ENCODE measurements at regions not wholly inside any gene's neighbourhood (a gene's known extent, or its start where the extent isn't known, plus 50 kb on each side); places are given as distances from the start of the nearest gene placed in this dataset.

GRCh38 chr2:226174390-226174789, 625.2 kb downstream of the IRS1 start:
- no peak overlapping the region for H3K9ac ChIP-seq (ENCODE audit: low read depth, low read length)
- H2AFZ ChIP-seq (ENCODE audit: low read depth, low read length) = no peak overlapping the region
- DNase-seq (no peak), ATAC-seq (ENCODE audit: insufficient read depth, low read depth) (no peak)
- no peaks in the 10 kb centered on the region for H3K9me3 ChIP-seq (ENCODE audit: insufficient read depth, low read length, severe bottlenecking)
- no peaks in the 10 kb centered on the region for H3K27me3 ChIP-seq (ENCODE audit: insufficient read depth, low read length, poor library complexity)
- H3K4me2 ChIP-seq (ENCODE audit: insufficient read depth, low read length) = no peak overlapping the region
- H3K79me2 ChIP-seq (ENCODE audit: insufficient read depth, low read length) = no peaks in the 10 kb centered on the region
- H3K4me3 ChIP-seq (ENCODE audit: low read depth in 1 of 2, low read length in 2 of 2) = no peak overlapping the region
- TF ChIP-seq CTCF (IDR thresholded peaks at IDR 0.05; ENCODE audit: borderline replicate concordance, extremely low read depth, low read length, poor library complexity, severe bottlenecking) (no peak), EZH2 (IDR thresholded peaks at IDR 0.05; ENCODE audit: borderline replicate concordance, low read depth, low read length, severe bottlenecking) (no peak)
- no peaks in the 10 kb centered on the region for H3K4me1 ChIP-seq (ENCODE audit: insufficient read depth, low read length)
- H3K36me3 ChIP-seq (ENCODE audit: insufficient read depth, low read length) = no peaks in the 10 kb centered on the region
- no peak overlapping the region for H3K27ac ChIP-seq (ENCODE audit: low read length)
- H4K20me1 ChIP-seq (ENCODE audit: insufficient read depth, low read length) = no peaks in the 10 kb centered on the region

- Histone ChIP-seq H3K36me3 (ENCODE audit: insufficient read depth, low read length) (no peaks in the 10 kb centered on the region), H3K79me2 (ENCODE audit: insufficient read depth, low read length) (no peaks in the 10 kb centered on the region), H3K27ac (ENCODE audit: low read length) (no peak overlapping the region), H2AFZ (ENCODE audit: low read depth, low read length) (no peak overlapping the region), H4K20me1 (ENCODE audit: insufficient read depth, low read length) (no peaks in the 10 kb centered on the region), H3K27me3 (ENCODE audit: insufficient read depth, low read length, poor library complexity) (no peaks in the 10 kb centered on the region), H3K4me2 (ENCODE audit: insufficient read depth, low read length) (no peak overlapping the region), H3K9ac (ENCODE audit: low read depth, low read length) (no peak overlapping the region), H3K9me3 (ENCODE audit: insufficient read depth, low read length, severe bottlenecking) (no peaks in the 10 kb centered on the region), H3K4me1 (ENCODE audit: insufficient read depth, low read length) (no peaks in the 10 kb centered on the region), H3K4me3 (ENCODE audit: low read depth in 1 of 2, low read length in 2 of 2) (no peak overlapping the region)
- DNase-seq (no peak), ATAC-seq (ENCODE audit: insufficient read depth, low read depth) (no peak)
- TF ChIP-seq EZH2 (IDR thresholded peaks at IDR 0.05; ENCODE audit: borderline replicate concordance, low read depth, low read length, severe bottlenecking) (no peak), CTCF (IDR thresholded peaks at IDR 0.05; ENCODE audit: borderline replicate concordance, extremely low read depth, low read length, poor library complexity, severe bottlenecking) (no peak)
Observed at GRCh38 chr2:226172939-226173338, 626.7 kb downstream of the IRS1 start.

GRCh38 chr2:226172309-226172708, 627.3 kb downstream of the IRS1 start:
- DNase-seq (no peak), ATAC-seq (ENCODE audit: insufficient read depth, low read depth) (no peak)
- Histone ChIP-seq H3K27ac (ENCODE audit: low read length) (no peak overlapping the region), H3K4me1 (ENCODE audit: insufficient read depth, low read length) (no peaks in the 10 kb centered on the region), H3K4me2 (ENCODE audit: insufficient read depth, low read length) (no peak overlapping the region), H3K79me2 (ENCODE audit: insufficient read depth, low read length) (no peaks in the 10 kb centered on the region), H3K9me3 (ENCODE audit: insufficient read depth, low read length, severe bottlenecking) (no peaks in the 10 kb centered on the region), H2AFZ (ENCODE audit: low read depth, low read length) (no peak overlapping the region), H3K27me3 (ENCODE audit: insufficient read depth, low read length, poor library complexity) (no peaks in the 10 kb centered on the region), H3K4me3 (ENCODE audit: low read depth in 1 of 2, low read length in 2 of 2) (no peak overlapping the region), H3K9ac (ENCODE audit: low read depth, low read length) (no peak overlapping the region), H4K20me1 (ENCODE audit: insufficient read depth, low read length) (no peaks in the 10 kb centered on the region), H3K36me3 (ENCODE audit: insufficient read depth, low read length) (no peaks in the 10 kb centered on the region)
- TF ChIP-seq EZH2 (IDR thresholded peaks at IDR 0.05; ENCODE audit: borderline replicate concordance, low read depth, low read length, severe bottlenecking) (no peak), CTCF (IDR thresholded peaks at IDR 0.05; ENCODE audit: borderline replicate concordance, extremely low read depth, low read length, poor library complexity, severe bottlenecking) (no peak)
